ENCODE measurements at regions not wholly inside any gene's neighbourhood (a gene's known extent, or its start where the extent isn't known, plus 50 kb on each side); places are given as distances from the start of the nearest gene placed in this dataset.
A peak's percentile ranks its signal among the peaks of the same experiment; 100 is the strongest.

GRCh38 chr13:70206671-70207070 lies 98.4 kb upstream of the KLHL1 start:
- TF ChIP-seq, protein P1, sequence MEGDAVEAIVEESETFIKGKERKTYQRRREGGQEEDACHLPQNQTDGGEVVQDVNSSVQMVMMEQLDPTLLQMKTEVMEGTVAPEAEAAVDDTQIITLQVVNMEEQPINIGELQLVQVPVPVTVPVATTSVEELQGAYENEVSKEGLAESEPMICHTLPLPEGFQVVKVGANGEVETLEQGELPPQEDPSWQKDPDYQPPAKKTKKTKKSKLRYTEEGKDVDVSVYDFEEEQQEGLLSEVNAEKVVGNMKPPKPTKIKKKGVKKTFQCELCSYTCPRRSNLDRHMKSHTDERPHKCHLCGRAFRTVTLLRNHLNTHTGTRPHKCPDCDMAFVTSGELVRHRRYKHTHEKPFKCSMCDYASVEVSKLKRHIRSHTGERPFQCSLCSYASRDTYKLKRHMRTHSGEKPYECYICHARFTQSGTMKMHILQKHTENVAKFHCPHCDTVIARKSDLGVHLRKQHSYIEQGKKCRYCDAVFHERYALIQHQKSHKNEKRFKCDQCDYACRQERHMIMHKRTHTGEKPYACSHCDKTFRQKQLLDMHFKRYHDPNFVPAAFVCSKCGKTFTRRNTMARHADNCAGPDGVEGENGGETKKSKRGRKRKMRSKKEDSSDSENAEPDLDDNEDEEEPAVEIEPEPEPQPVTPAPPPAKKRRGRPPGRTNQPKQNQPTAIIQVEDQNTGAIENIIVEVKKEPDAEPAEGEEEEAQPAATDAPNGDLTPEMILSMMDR (IDR thresholded peaks at IDR 0.05; ENCODE audit: insufficient read depth, low read length, severe bottlenecking): no peak
- FAIRE-seq (no peak), DNase-seq (ENCODE audit: low read depth) (no peak)
- Histone ChIP-seq H3K27me3 (ENCODE audit: control insufficient read depth, insufficient read depth, low read length) (no peaks in the 10 kb centered on the region), H3K4me3 (ENCODE audit: low read depth, low read length) (no peak overlapping the region), H3K36me3 (ENCODE audit: control insufficient read depth, insufficient read depth, low read length) (no peaks in the 10 kb centered on the region)

GRCh38 chr13:70203661-70204229 lies 95.5 kb upstream of the KLHL1 start:
- DNase-seq (ENCODE audit: low read depth) (peak; percentile 24), FAIRE-seq (no peak)
- TF ChIP-seq, protein P1 (IDR thresholded peaks at IDR 0.05; ENCODE audit: insufficient read depth, low read length, severe bottlenecking): no peak
- Histone ChIP-seq H3K27me3 (ENCODE audit: control insufficient read depth, insufficient read depth, low read length) (no peaks in the 10 kb centered on the region), H3K4me3 (ENCODE audit: low read depth, low read length) (no peak overlapping the region), H3K36me3 (ENCODE audit: control insufficient read depth, insufficient read depth, low read length) (no peaks in the 10 kb centered on the region)

- no peak for DNase-seq (ENCODE audit: low read depth)
- Histone ChIP-seq H3K4me3 (ENCODE audit: low read depth, low read length) (no peak overlapping the region), H3K27me3 (ENCODE audit: control insufficient read depth, insufficient read depth, low read length) (no peaks in the 10 kb centered on the region), H3K36me3 (ENCODE audit: control insufficient read depth, insufficient read depth, low read length) (no peaks in the 10 kb centered on the region)
- FAIRE-seq: no peak
- TF ChIP-seq, protein P1 (IDR thresholded peaks at IDR 0.05; ENCODE audit: insufficient read depth, low read length, severe bottlenecking): no peak
These were observed 82.8 kb upstream of the KLHL1 start for GRCh38 chr13:70191034-70191433.

GRCh38 chr13:70189981-70190380 lies 81.7 kb upstream of the KLHL1 start:
- TF ChIP-seq, protein P1 (IDR thresholded peaks at IDR 0.05; ENCODE audit: insufficient read depth, low read length, severe bottlenecking): no peak

GRCh38 chr13:70188567-70188966 lies 80.3 kb upstream of the KLHL1 start:
- Histone ChIP-seq H3K36me3 (ENCODE audit: control insufficient read depth, insufficient read depth, low read length) (no peaks in the 10 kb centered on the region), H3K27me3 (ENCODE audit: control insufficient read depth, insufficient read depth, low read length) (no peaks in the 10 kb centered on the region), H3K4me3 (ENCODE audit: low read depth, low read length) (no peak overlapping the region)
- TF ChIP-seq, protein P1 (IDR thresholded peaks at IDR 0.05; ENCODE audit: insufficient read depth, low read length, severe bottlenecking): no peak
- DNase-seq (ENCODE audit: low read depth) (peak; percentile 12), FAIRE-seq (no peak)

More at GRCh38 chr13:70189981-70190380, 81.7 kb upstream of the KLHL1 start:
- Histone ChIP-seq H3K36me3 (ENCODE audit: control insufficient read depth, insufficient read depth, low read length) (no peaks in the 10 kb centered on the region), H3K27me3 (ENCODE audit: control insufficient read depth, insufficient read depth, low read length) (no peaks in the 10 kb centered on the region), H3K4me3 (ENCODE audit: low read depth, low read length) (no peak overlapping the region)
- no peak for DNase-seq (ENCODE audit: low read depth)
- FAIRE-seq: no peak

- Histone ChIP-seq H3K27me3 (ENCODE audit: control insufficient read depth, insufficient read depth, low read length) (no peaks in the 10 kb centered on the region), H3K4me3 (ENCODE audit: low read depth, low read length) (no peak overlapping the region), H3K36me3 (ENCODE audit: control insufficient read depth, insufficient read depth, low read length) (no peaks in the 10 kb centered on the region)
- FAIRE-seq: no peak
- DNase-seq (ENCODE audit: low read depth): peak; percentile 28
- TF ChIP-seq, protein P1 (IDR thresholded peaks at IDR 0.05; ENCODE audit: insufficient read depth, low read length, severe bottlenecking): no peak
These were observed 74.8 kb upstream of the KLHL1 start for GRCh38 chr13:70183041-70183440.

Measured in bronchial epithelial cell (primary cell).